ENCODE measurements at regions not wholly inside any gene's neighbourhood (a gene's known extent, or its start where the extent isn't known, plus 50 kb on each side); places are given as distances from the start of the nearest gene placed in this dataset.
A peak's percentile ranks its signal among the peaks of the same experiment; 100 is the strongest.

DNA sequence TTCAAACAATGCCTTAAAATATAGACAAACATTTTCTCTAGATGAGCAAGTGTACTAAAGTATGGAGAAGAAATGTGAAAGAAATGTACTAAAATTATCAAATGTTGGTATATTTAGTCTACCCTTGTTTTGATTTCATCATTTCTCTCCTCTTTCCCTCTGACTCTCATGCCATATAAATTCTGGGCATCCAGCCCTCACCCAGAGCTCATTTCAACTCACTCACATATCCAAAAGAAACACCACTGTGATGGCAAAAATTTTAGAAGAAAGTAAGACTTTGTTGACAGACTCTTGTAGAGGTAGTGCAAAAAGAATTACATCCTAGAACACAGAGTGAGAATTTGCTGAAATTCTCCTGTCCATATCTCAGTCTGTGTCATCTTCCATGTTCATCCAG lies 377.8 kb upstream of the SUCLG2 start:
- no peaks in the 10 kb centered on the region for H3K9me3 ChIP-seq (ENCODE audit: control insufficient read depth, insufficient read depth, low read length)
- no peaks in the 10 kb centered on the region for H3K36me3 ChIP-seq (ENCODE audit: control insufficient read depth, insufficient read depth, low read length)
- H3K4me1 ChIP-seq (ENCODE audit: control insufficient read depth, insufficient read depth, low read length), result no peaks in the 10 kb centered on the region
- H3K27ac ChIP-seq (ENCODE audit: low read length), result no peak overlapping the region
- DNase-seq (ENCODE audit: low read depth, low spot score), result no peak
- H3K4me3 ChIP-seq (ENCODE audit: low read length), result no peak overlapping the region
- H3K27me3 ChIP-seq (ENCODE audit: control insufficient read depth, insufficient read depth, low read length), result no peaks in the 10 kb centered on the region

- no peak for DNase-seq (ENCODE audit: low read depth, low spot score)
- Histone ChIP-seq H3K27ac (ENCODE audit: low read length) (no peak overlapping the region), H3K4me3 (ENCODE audit: low read length) (no peak overlapping the region), H3K36me3 (ENCODE audit: control insufficient read depth, insufficient read depth, low read length) (no peaks in the 10 kb centered on the region), H3K27me3 (ENCODE audit: control insufficient read depth, insufficient read depth, low read length) (no peaks in the 10 kb centered on the region), H3K4me1 (ENCODE audit: control insufficient read depth, insufficient read depth, low read length) (no peaks in the 10 kb centered on the region), H3K9me3 (ENCODE audit: control insufficient read depth, insufficient read depth, low read length) (no peaks in the 10 kb centered on the region)
- WGBS (ENCODE audit: insufficient coverage, insufficient read length), result no CpG with 5 or more reads among the region's 2 CpGs
These were observed 370.8 kb upstream of the SUCLG2 start for GRCh38 chr3:68025189-68025588.

GRCh38 chr3:68019876-68020275 lies 365.5 kb upstream of the SUCLG2 start:
- Histone ChIP-seq H3K4me1 (ENCODE audit: control insufficient read depth, insufficient read depth, low read length) (no peaks in the 10 kb centered on the region), H3K36me3 (ENCODE audit: control insufficient read depth, insufficient read depth, low read length) (no peaks in the 10 kb centered on the region), H3K4me3 (ENCODE audit: low read length) (no peak overlapping the region), H3K27ac (ENCODE audit: low read length) (no peak overlapping the region), H3K9me3 (ENCODE audit: control insufficient read depth, insufficient read depth, low read length) (no peaks in the 10 kb centered on the region), H3K27me3 (ENCODE audit: control insufficient read depth, insufficient read depth, low read length) (no peaks in the 10 kb centered on the region)
- DNase-seq (ENCODE audit: low read depth, low spot score), result no peak
- no CpG with 5 or more reads among the region's 1 CpG for WGBS (ENCODE audit: insufficient coverage, insufficient read length)

DNA sequence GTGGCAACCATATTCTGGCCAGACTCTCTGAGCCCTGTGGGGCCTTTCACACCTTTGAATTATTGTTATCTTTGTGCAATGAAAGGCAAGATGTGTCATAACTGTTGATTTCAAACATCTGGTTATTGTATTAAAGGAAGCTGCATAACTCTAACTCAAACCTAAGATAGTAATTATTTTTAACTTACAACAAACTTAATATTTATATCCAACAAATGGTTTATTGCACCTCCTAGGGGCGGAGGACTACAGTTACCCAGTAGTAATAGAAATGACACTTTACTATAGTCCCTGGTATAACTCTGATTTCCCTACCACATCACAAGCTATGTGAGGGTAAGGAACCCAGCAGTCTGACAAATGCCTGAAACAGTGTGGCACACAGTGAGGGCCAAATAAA lies 363.9 kb upstream of the SUCLG2 start:
- no peaks in the 10 kb centered on the region for H3K27me3 ChIP-seq (ENCODE audit: control insufficient read depth, insufficient read depth, low read length)
- DNase-seq (ENCODE audit: low read depth, low spot score), result no peak
- H3K36me3 ChIP-seq (ENCODE audit: control insufficient read depth, insufficient read depth, low read length), result no peaks in the 10 kb centered on the region
- no CpG with 5 or more reads among the region's 1 CpG for WGBS (ENCODE audit: insufficient coverage, insufficient read length)
- no peaks in the 10 kb centered on the region for H3K9me3 ChIP-seq (ENCODE audit: control insufficient read depth, insufficient read depth, low read length)
- H3K4me1 ChIP-seq (ENCODE audit: control insufficient read depth, insufficient read depth, low read length), result no peaks in the 10 kb centered on the region
- no peak overlapping the region for H3K4me3 ChIP-seq (ENCODE audit: low read length)
- no peak overlapping the region for H3K27ac ChIP-seq (ENCODE audit: low read length)

- no peak for DNase-seq (ENCODE audit: low read depth, low spot score)
- Histone ChIP-seq H3K27me3 (ENCODE audit: control insufficient read depth, insufficient read depth, low read length) (no peaks in the 10 kb centered on the region), H3K27ac (ENCODE audit: low read length) (no peak overlapping the region), H3K9me3 (ENCODE audit: control insufficient read depth, insufficient read depth, low read length) (no peaks in the 10 kb centered on the region), H3K4me3 (ENCODE audit: low read length) (no peak overlapping the region), H3K4me1 (ENCODE audit: control insufficient read depth, insufficient read depth, low read length) (no peaks in the 10 kb centered on the region), H3K36me3 (ENCODE audit: control insufficient read depth, insufficient read depth, low read length) (no peaks in the 10 kb centered on the region)
- WGBS (ENCODE audit: insufficient coverage, insufficient read length), result no CpG with 5 or more reads among the region's 3 CpGs
These were observed 362.7 kb upstream of the SUCLG2 start for GRCh38 chr3:68017069-68017468.

DNA sequence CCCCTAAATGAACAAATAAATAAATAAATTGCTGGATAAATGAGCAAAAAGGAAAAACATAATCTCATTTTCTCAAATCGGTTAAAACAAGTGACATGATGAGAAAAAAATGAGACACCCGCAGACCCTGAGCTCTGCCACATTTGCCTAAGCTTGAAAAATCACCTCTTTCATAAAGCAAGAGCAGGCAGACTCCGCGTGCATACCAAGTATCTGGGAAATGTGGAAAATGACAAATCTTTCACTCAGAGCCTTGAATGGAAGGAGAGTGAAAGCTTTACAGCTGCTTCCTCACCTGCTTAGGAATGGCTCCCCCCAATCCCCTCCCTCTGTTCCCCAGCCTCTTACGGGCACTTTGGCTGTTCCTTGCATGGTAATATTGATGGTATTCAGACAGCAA lies 355.5 kb upstream of the SUCLG2 start:
- Histone ChIP-seq H3K27me3 (ENCODE audit: control insufficient read depth, insufficient read depth, low read length) (no peaks in the 10 kb centered on the region), H3K4me1 (ENCODE audit: control insufficient read depth, insufficient read depth, low read length) (no peaks in the 10 kb centered on the region; the same call in 1 of the 2 replicates), H3K9me3 (ENCODE audit: control insufficient read depth, insufficient read depth, low read length) (no peaks in the 10 kb centered on the region), H3K4me3 (ENCODE audit: low read length) (no peak overlapping the region), H3K27ac (ENCODE audit: low read length) (no peak overlapping the region), H3K36me3 (ENCODE audit: control insufficient read depth, insufficient read depth, low read length) (no peaks in the 10 kb centered on the region)
- DNase-seq (ENCODE audit: low read depth, low spot score), result no peak
- no CpG with 5 or more reads among the region's 5 CpGs for whole genome bisulfite sequencing (ENCODE audit: insufficient coverage, insufficient read length)

GRCh38 chr3:68007621-68008226 lies 353.3 kb upstream of the SUCLG2 start:
- H3K27me3 ChIP-seq (ENCODE audit: control insufficient read depth, insufficient read depth, low read length), result no peaks in the 10 kb centered on the region
- peak overlapping the region; percentile 40; the same call in 1 of the 2 replicates for H3K4me3 ChIP-seq (ENCODE audit: low read length)
- H3K36me3 ChIP-seq (ENCODE audit: control insufficient read depth, insufficient read depth, low read length), result no peaks in the 10 kb centered on the region
- H3K27ac ChIP-seq (ENCODE audit: low read length), result no peak overlapping the region
- H3K4me1 ChIP-seq (ENCODE audit: control insufficient read depth, insufficient read depth, low read length), result peaks cover 1% of the 10 kb centered on the region; the same call in 1 of the 2 replicates
- no CpG with 5 or more reads among the region's 36 CpGs for WGBS (ENCODE audit: insufficient coverage, insufficient read length)
- DNase-seq (ENCODE audit: low read depth, low spot score), result no peak
- no peaks in the 10 kb centered on the region for H3K9me3 ChIP-seq (ENCODE audit: control insufficient read depth, insufficient read depth, low read length)

- Histone ChIP-seq H3K27me3 (ENCODE audit: control insufficient read depth, insufficient read depth, low read length) (no peaks in the 10 kb centered on the region), H3K36me3 (ENCODE audit: control insufficient read depth, insufficient read depth, low read length) (no peaks in the 10 kb centered on the region), H3K4me3 (ENCODE audit: low read length) (no peak overlapping the region), H3K27ac (ENCODE audit: low read length) (no peak overlapping the region), H3K9me3 (ENCODE audit: control insufficient read depth, insufficient read depth, low read length) (no peaks in the 10 kb centered on the region), H3K4me1 (ENCODE audit: control insufficient read depth, insufficient read depth, low read length) (peaks cover 1% of the 10 kb centered on the region; the same call in 1 of the 2 replicates)
- DNase-seq (ENCODE audit: low read depth, low spot score), result no peak
These were observed 352.2 kb upstream of the SUCLG2 start for GRCh38 chr3:68006646-68007045.

GRCh38 chr3:68004091-68004490 lies 349.7 kb upstream of the SUCLG2 start:
- Histone ChIP-seq H3K4me1 (ENCODE audit: control insufficient read depth, insufficient read depth, low read length) (peaks cover 1% of the 10 kb centered on the region; the same call in 1 of the 2 replicates), H3K27ac (ENCODE audit: low read length) (no peak overlapping the region), H3K9me3 (ENCODE audit: control insufficient read depth, insufficient read depth, low read length) (no peaks in the 10 kb centered on the region), H3K4me3 (ENCODE audit: low read length) (no peak overlapping the region), H3K36me3 (ENCODE audit: control insufficient read depth, insufficient read depth, low read length) (no peaks in the 10 kb centered on the region), H3K27me3 (ENCODE audit: control insufficient read depth, insufficient read depth, low read length) (no peaks in the 10 kb centered on the region)
- DNase-seq (ENCODE audit: low read depth, low spot score), result no peak
- WGBS (ENCODE audit: insufficient coverage, insufficient read length), result no CpG with 5 or more reads among the region's 7 CpGs

DNA sequence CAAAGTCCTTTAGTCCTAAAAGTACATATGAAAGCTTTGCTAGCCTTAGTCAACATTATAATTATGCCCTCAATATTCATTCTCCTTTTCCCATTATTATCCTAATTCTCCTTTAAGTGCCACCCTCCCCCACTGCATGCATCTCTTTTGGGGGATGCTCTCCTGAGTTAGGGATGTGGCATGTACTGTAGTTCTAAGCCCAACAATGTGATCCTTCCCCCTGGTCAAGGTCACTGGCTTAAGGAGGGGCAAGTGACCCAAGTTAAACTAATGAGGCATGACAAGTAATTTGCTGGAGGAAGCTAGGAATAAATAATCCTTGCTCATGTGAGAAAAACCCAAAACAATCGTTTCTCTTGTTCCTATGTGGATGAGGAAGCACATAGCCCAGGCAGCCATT lies 343.9 kb upstream of the SUCLG2 start:
- Histone ChIP-seq H3K27me3 (ENCODE audit: control insufficient read depth, insufficient read depth, low read length) (no peaks in the 10 kb centered on the region), H3K27ac (ENCODE audit: low read length) (no peak overlapping the region), H3K9me3 (ENCODE audit: control insufficient read depth, insufficient read depth, low read length) (no peaks in the 10 kb centered on the region), H3K4me3 (ENCODE audit: low read length) (no peak overlapping the region), H3K36me3 (ENCODE audit: control insufficient read depth, insufficient read depth, low read length) (no peaks in the 10 kb centered on the region), H3K4me1 (ENCODE audit: control insufficient read depth, insufficient read depth, low read length) (peaks cover 3% of the 10 kb centered on the region; the same call in 1 of the 2 replicates)
- WGBS (ENCODE audit: insufficient coverage, insufficient read length), result no CpG with 5 or more reads among the region's 1 CpG
- DNase-seq (ENCODE audit: low read depth, low spot score), result no peak

- peaks cover 3% of the 10 kb centered on the region; the same call in 1 of the 2 replicates for H3K4me1 ChIP-seq (ENCODE audit: control insufficient read depth, insufficient read depth, low read length)
- no CpG with 5 or more reads among the region's 3 CpGs for WGBS (ENCODE audit: insufficient coverage, insufficient read length)
- no peak for DNase-seq (ENCODE audit: low read depth, low spot score)
These were observed 340.8 kb upstream of the SUCLG2 start for GRCh38 chr3:67995206-67995605.

More at GRCh38 chr3:67995206-67995605, 340.8 kb upstream of the SUCLG2 start:
- Histone ChIP-seq H3K4me3 (ENCODE audit: low read length) (no peak overlapping the region), H3K27me3 (ENCODE audit: control insufficient read depth, insufficient read depth, low read length) (no peaks in the 10 kb centered on the region), H3K9me3 (ENCODE audit: control insufficient read depth, insufficient read depth, low read length) (no peaks in the 10 kb centered on the region), H3K36me3 (ENCODE audit: control insufficient read depth, insufficient read depth, low read length) (no peaks in the 10 kb centered on the region), H3K27ac (ENCODE audit: low read length) (no peak overlapping the region)

Measured in iPS DF 6.9 (cell line).